ENCODE measurements at regions not wholly inside any gene's neighbourhood (a gene's known extent, or its start where the extent isn't known, plus 50 kb on each side); places are given as distances from the start of the nearest gene placed in this dataset.

- WGBS (ENCODE audit: extremely low coverage, insufficient read length, low lambda C conversion rate): no CpG with 5 or more reads among the region's 1 CpG
- no peak overlapping the region for H4K8ac ChIP-seq (replicated peaks; ENCODE audit: insufficient read length, low read depth, low read length)
- no peak overlapping the region for H2AFZ ChIP-seq (ENCODE audit: low read length)
- H3K4me1 ChIP-seq (ENCODE audit: insufficient read depth, low read length): peaks cover 4% of the 10 kb centered on the region; the same call in 1 of the 2 replicates
- Mint-ChIP-seq H3K4me1 (peaks cover 15 to 18% of the 10 kb centered on the region in 2 experiments), H3K9me3 (peaks cover 30 to 37% of the 10 kb centered on the region in 2 experiments), H3K27me3 (ENCODE audit: low read depth) (peaks cover under 1% of the 10 kb centered on the region; the same call in 1 of the 2 replicates), H3K4me3 (no peak overlapping the region), H3K36me3 (ENCODE audit: insufficient read depth in 1 of 3, low read depth in 3 of 3) (peaks cover 12 to 36% (median 20%) of the 10 kb centered on the region in 3 experiments), H3K27ac (no peak overlapping the region)
- no peak overlapping the region for H3K56ac ChIP-seq (ENCODE audit: insufficient read length, low read depth, low read length)
- H3K4me2 ChIP-seq (ENCODE audit: insufficient read depth, insufficient read length, low read length): no peak overlapping the region
- H4K91ac ChIP-seq (ENCODE audit: insufficient read length, low read depth, low read length): no peak overlapping the region
- H3K79me2 ChIP-seq (ENCODE audit: insufficient read depth, low read length): no peaks in the 10 kb centered on the region
- no peak overlapping the region for H3K27ac ChIP-seq (ENCODE audit: insufficient read length, low read depth, low read length)
- no peak overlapping the region for H4K5ac ChIP-seq (ENCODE audit: insufficient read length, low read depth, low read length)
- H3K4ac ChIP-seq (ENCODE audit: low read depth, low read length): no peak overlapping the region
- no peak overlapping the region for H3K9ac ChIP-seq (ENCODE audit: extremely low read depth, insufficient read length, low read length)
- no peak overlapping the region for H2BK12ac ChIP-seq (ENCODE audit: insufficient read length, low read depth, low read length)
- TF ChIP-seq CTCF (conservative IDR thresholded peaks at IDR 0.05): no peak
- H3K79me1 ChIP-seq (ENCODE audit: insufficient read depth, low read depth, low read length, poor library complexity, severe bottlenecking): no peaks in the 10 kb centered on the region
- no peak overlapping the region for H3K23ac ChIP-seq (ENCODE audit: insufficient read length, low read depth, low read length)
- H3T11ph ChIP-seq (ENCODE audit: low read length): no peak overlapping the region
- no peak overlapping the region for H3K18ac ChIP-seq (ENCODE audit: insufficient read length, low read depth, low read length)
- no peak overlapping the region for H2BK5ac ChIP-seq (ENCODE audit: insufficient read length, low read length)
- H2AK5ac ChIP-seq (ENCODE audit: insufficient read length, low read length): no peak overlapping the region
- no peak overlapping the region for H2BK20ac ChIP-seq (ENCODE audit: low read depth, low read length, poor library complexity, severe bottlenecking)
- H4K20me1 ChIP-seq (ENCODE audit: control insufficient read depth, insufficient read depth, insufficient read length): no peaks in the 10 kb centered on the region
- no peak overlapping the region for H2BK15ac ChIP-seq (ENCODE audit: low read depth, low read length)
- H3K27me3 ChIP-seq (ENCODE audit: insufficient read depth, low read length): no peaks in the 10 kb centered on the region
- no peak overlapping the region for H3K14ac ChIP-seq (ENCODE audit: insufficient read depth, low read length)
- DNase-seq: no peak
- H3K23me2 ChIP-seq (ENCODE audit: insufficient read length, low read depth, low read length, poor library complexity, severe bottlenecking): no peaks in the 10 kb centered on the region
- peaks cover 15% of the 10 kb centered on the region for H3K9me3 ChIP-seq (ENCODE audit: control insufficient read depth, low read depth, low read length)
- no peak overlapping the region for H2BK120ac ChIP-seq (ENCODE audit: low read depth, low read length, poor library complexity, severe bottlenecking)
Measured at GRCh38 chr10:33099748-33100147, 141.7 kb upstream of the ITGB1 start.

All from H9 (cell line).